ENCODE measurements at regions not wholly inside any gene's neighbourhood (a gene's known extent, or its start where the extent isn't known, plus 50 kb on each side); places are given as distances from the start of the nearest gene placed in this dataset.

GRCh38 chr1:217315346-217315745, 315.5 kb downstream of the GPATCH2 start:
- no peak overlapping the region for H3K27ac ChIP-seq

GRCh38 chr1:217313096-217313495, 317.8 kb downstream of the GPATCH2 start:
- H3K27ac ChIP-seq, result no peak overlapping the region
- H3K4me3 ChIP-seq, result no peak overlapping the region

More at GRCh38 chr1:217315346-217315745, 315.5 kb downstream of the GPATCH2 start:
- H3K4me3 ChIP-seq, result no peak overlapping the region

GRCh38 chr1:217311766-217312165, 319.1 kb downstream of the GPATCH2 start:
- H3K4me3 ChIP-seq, result no peak overlapping the region
- no peak overlapping the region for H3K27ac ChIP-seq

GRCh38 chr1:217311269-217311668, 319.6 kb downstream of the GPATCH2 start:
- H3K4me3 ChIP-seq, result no peak overlapping the region
- no peak overlapping the region for H3K27ac ChIP-seq

GRCh38 chr1:217281332-217281731, 349.6 kb downstream of the GPATCH2 start:
- no peak overlapping the region for H3K27ac ChIP-seq
- no peak overlapping the region for H3K4me3 ChIP-seq

- Histone ChIP-seq H3K27ac (no peak overlapping the region), H3K4me3 (no peak overlapping the region)
Measured at GRCh38 chr1:217275655-217276398, 355.1 kb downstream of the GPATCH2 start.

GRCh38 chr1:217274927-217275654, 355.8 kb downstream of the GPATCH2 start:
- Histone ChIP-seq H3K4me3 (no peak overlapping the region), H3K27ac (no peak overlapping the region)

GRCh38 chr1:217274416-217274815, 356.5 kb downstream of the GPATCH2 start:
- no peak overlapping the region for H3K27ac ChIP-seq
- H3K4me3 ChIP-seq, result no peak overlapping the region

- Histone ChIP-seq H3K27ac (no peak overlapping the region), H3K4me3 (no peak overlapping the region)
Measured at GRCh38 chr1:217273866-217274265, 357.0 kb downstream of the GPATCH2 start.

GRCh38 chr1:217272385-217272784, 358.5 kb downstream of the GPATCH2 start:
- Histone ChIP-seq H3K4me3 (no peak overlapping the region), H3K27ac (no peak overlapping the region)

GRCh38 chr1:217270101-217270500, 360.8 kb downstream of the GPATCH2 start:
- Histone ChIP-seq H3K27ac (no peak overlapping the region), H3K4me3 (no peak overlapping the region)

- H3K4me3 ChIP-seq, result no peak overlapping the region
- no peak overlapping the region for H3K27ac ChIP-seq
Measured at GRCh38 chr1:217268058-217268457, 362.8 kb downstream of the GPATCH2 start.

GRCh38 chr1:217261636-217262035, 369.3 kb downstream of the GPATCH2 start:
- no peak overlapping the region for H3K4me3 ChIP-seq
- H3K27ac ChIP-seq, result no peak overlapping the region

- H3K27ac ChIP-seq, result no peak overlapping the region
- H3K4me3 ChIP-seq, result no peak overlapping the region
Measured at GRCh38 chr1:217260676-217261075, 370.2 kb downstream of the GPATCH2 start.

GRCh38 chr1:217253985-217254384, 376.9 kb downstream of the GPATCH2 start:
- Histone ChIP-seq H3K27ac (no peak overlapping the region), H3K4me3 (no peak overlapping the region)

GRCh38 chr1:217253351-217253750, 377.5 kb downstream of the GPATCH2 start:
- Histone ChIP-seq H3K4me3 (no peak overlapping the region), H3K27ac (no peak overlapping the region)

GRCh38 chr1:217251121-217251520, 379.8 kb downstream of the GPATCH2 start:
- no peak overlapping the region for H3K27ac ChIP-seq
- H3K4me3 ChIP-seq, result no peak overlapping the region

- no peak overlapping the region for H3K27ac ChIP-seq
- H3K4me3 ChIP-seq, result no peak overlapping the region
Measured at GRCh38 chr1:217249857-217250256, 381.0 kb downstream of the GPATCH2 start.

- Histone ChIP-seq H3K4me3 (no peak overlapping the region), H3K27ac (no peak overlapping the region)
Measured at GRCh38 chr1:217244971-217245370, 385.9 kb downstream of the GPATCH2 start.

GRCh38 chr1:217240656-217241055, 390.2 kb downstream of the GPATCH2 start:
- Histone ChIP-seq H3K4me3 (no peak overlapping the region), H3K27ac (no peak overlapping the region)

GRCh38 chr1:217238945-217239344, 391.9 kb downstream of the GPATCH2 start:
- H3K4me3 ChIP-seq, result no peak overlapping the region

More at GRCh38 chr1:217238945-217239344, 391.9 kb downstream of the GPATCH2 start:
- H3K27ac ChIP-seq, result no peak overlapping the region
